GM12878 (cell line): ENCODE measurements at regions not wholly inside any gene's neighbourhood (a gene's known extent, or its start where the extent isn't known, plus 50 kb on each side); places are given as distances from the start of the nearest gene placed in this dataset.

Source experiments
- ATAC-seq: fragments of 200-7000 bp; cut with Tn5 transposase; 3 replicates; pipeline ENCODE4 v1.9.1; 2020; ENCODE audit warnings: mild to moderate bottlenecking, moderate library complexity
- BruUV-seq: library from RNA; stranded (reverse); fragments of 400-500 nt; replicated peaks from 2 replicates; lab custom pipeline; 2021; lab: Mats Ljungman, UMichigan
- CTCF ChIA-PET: fragments of 300-600 bp; sonication (Branson Sonifier 250); formaldehyde crosslinking; extraction: SDS; loops from one replicate; lab custom pipeline; 2021; ENCODE audit warnings: inconsistent platforms; lab: Yijun Ruan, JAX
- POLR2A ChIA-PET: fragments of 350-600 bp; formaldehyde crosslinking; extraction: SDS; loops from one replicate; lab custom pipeline; 2021; ENCODE audit warnings: inconsistent platforms; lab: Charles Lee
- RAD21 ChIA-PET: fragments of 300-600 bp; sonication (Branson Sonifier 250); formaldehyde crosslinking; loops from one replicate; lab custom pipeline; 2023; ENCODE audit warnings: antibody characterized with exemption; ENCODE audit not compliant: unreplicated experiment; lab: Charles Lee
- SMC1A ChIA-PET: fragments of 300-600 bp; sonication (Branson Sonifier 250); formaldehyde crosslinking; loops from one replicate; lab custom pipeline; 2023; ENCODE audit not compliant: unreplicated experiment, uncharacterized antibody; lab: Charles Lee
- DNase-seq: peaks from one replicate; pipeline ENCODE4 v3.0.0-alpha.2; 2011; ENCODE audit warnings: low read depth, low spot score
- FAIRE-seq: peaks from 3 replicates; lab custom pipeline; 2011; peaks lifted over from hg19 to GRCh38; lab: Jason Lieb, UNC
- H2AFZ ChIP-seq: 2 replicates; pipeline ENCODE4 v1.6.0; 2011; ENCODE audit warnings: low read depth, low read length, control low read depth; ENCODE audit not compliant: control insufficient read depth
- H3K27ac ChIP-seq: 2 replicates; pipeline ENCODE4 v1.5.1; 2011; ENCODE audit warnings: control low read depth; ENCODE audit not compliant: control insufficient read depth, insufficient read depth
- H3K27me3 ChIP-seq, 2 experiments: replicated peaks in 1 of 2; 2 replicates each; pipeline versions ENCODE4 v1.6.0 to v1.6.1; 2011; ENCODE audit warnings: low read length in 1 of 2; ENCODE audit not compliant: control insufficient read depth in 2 of 2, insufficient read depth in 2 of 2
- H3K36me3 ChIP-seq, 2 experiments: 2 replicates each; pipeline ENCODE4 v1.5.1; 2011; ENCODE audit warnings: low read length in 1 of 2; ENCODE audit not compliant: control insufficient read depth in 2 of 2, insufficient read depth in 2 of 2
- H3K4me1 ChIP-seq: 2 replicates; pipeline ENCODE4 v1.6.1; 2011; ENCODE audit warnings: mild to moderate bottlenecking, low read length, moderate library complexity, mixed read lengths; ENCODE audit not compliant: control insufficient read depth, insufficient read depth
- H3K4me2 ChIP-seq: 2 replicates; pipeline ENCODE4 v1.6.0; 2011; ENCODE audit warnings: control low read depth; ENCODE audit not compliant: control insufficient read depth, insufficient read depth
- H3K4me3 ChIP-seq: fragments of 200-600 bp; sonication (generic); 2 replicates; pipeline ENCODE4 v1.5.1; 2016
- H3K79me2 ChIP-seq: 2 replicates; pipeline ENCODE4 v1.6.0; 2011; ENCODE audit warnings: low read length; ENCODE audit not compliant: control insufficient read depth, insufficient read depth
- H3K9ac ChIP-seq: 2 replicates; pipeline ENCODE4 v1.8.0; 2011; ENCODE audit warnings: low read length, control low read depth, mixed read lengths; ENCODE audit not compliant: control insufficient read depth, insufficient read depth
- H3K9me3 ChIP-seq: replicated peaks from 3 replicates; pipeline ENCODE4 v1.5.1; 2011; ENCODE audit warnings: mild to moderate bottlenecking, low read length; ENCODE audit not compliant: control insufficient read depth, insufficient read depth
- H4K20me1 ChIP-seq: 2 replicates; pipeline ENCODE4 v1.6.0; 2011; ENCODE audit not compliant: control insufficient read depth, insufficient read depth
- BCL3 ChIP-seq: IDR thresholded peaks from 2 replicates; pipeline ENCODE4 v1.6.1; 2011; ENCODE audit warnings: borderline replicate concordance, low read depth, mild to moderate bottlenecking, moderate library complexity, low read length; ENCODE audit not compliant: insufficient read depth, poor library complexity, severe bottlenecking
- CBX3 ChIP-seq: fragments of 200-600 bp; sonication (generic); IDR thresholded peaks from 2 replicates; pipeline ENCODE4 v1.6.1; 2016; ENCODE audit warnings: low read depth, borderline replicate concordance
- CTCF ChIP-seq, 3 experiments: IDR thresholded peaks in 2 of 3; conservative IDR thresholded peaks in 1 of 3; 2 replicates each; pipeline ENCODE4 v1.5.1; 2011; ENCODE audit warnings: low read depth in 3 of 3, low read length in 3 of 3, mild to moderate bottlenecking in 3 of 3, control low read depth in 2 of 3, moderate library complexity in 2 of 3, inconsistent platforms in 1 of 3, mixed read lengths in 1 of 3; ENCODE audit not compliant: control insufficient read depth in 2 of 3, insufficient read depth in 1 of 3; ENCODE audit errors: extremely low read depth in 1 of 3
- CUX1 ChIP-seq: IDR thresholded peaks from 2 replicates; pipeline ENCODE4 v1.6.1; 2012; ENCODE audit warnings: improper control_type of control experiment, low read depth, low read length; ENCODE audit not compliant: insufficient replicate concordance
- EED ChIP-seq: sonication (generic); IDR thresholded peaks from 2 replicates; pipeline ENCODE4 v1.6.1; 2016; ENCODE audit warnings: antibody characterized with exemption, low read depth
- ESRRA ChIP-seq: IDR thresholded peaks from 2 replicates; pipeline ENCODE4 v1.6.1; 2012; ENCODE audit warnings: mild to moderate bottlenecking, low read length, improper control_type of control experiment
- EZH2 ChIP-seq: IDR thresholded peaks from 2 replicates; pipeline ENCODE4 v1.6.1; 2012; ENCODE audit warnings: low read depth, mild to moderate bottlenecking, control low read depth, inconsistent platforms, low read length, borderline replicate concordance; ENCODE audit not compliant: control insufficient read depth
- IRF5 ChIP-seq: fragments of 450-650 bp; IDR thresholded peaks from 2 replicates; pipeline ENCODE4 v1.6.1; 2017; ENCODE audit warnings: borderline replicate concordance
- MEF2A ChIP-seq: IDR thresholded peaks from 2 replicates; pipeline ENCODE4 v1.6.1; 2011; ENCODE audit warnings: low read depth, mild to moderate bottlenecking, low read length, moderate library complexity; ENCODE audit not compliant: insufficient read depth
- NFIC ChIP-seq: IDR thresholded peaks from 2 replicates; pipeline ENCODE4 v1.6.1; 2012; ENCODE audit warnings: low read depth, mild to moderate bottlenecking, inconsistent platforms, low read length, moderate library complexity
- RAD21 ChIP-seq: IDR thresholded peaks from 2 replicates; pipeline ENCODE4 v1.6.1; 2011; ENCODE audit warnings: mild to moderate bottlenecking, low read depth, low read length, moderate library complexity; ENCODE audit not compliant: insufficient read depth
- SMAD1 ChIP-seq: fragments of 450-650 bp; IDR thresholded peaks from 2 replicates; pipeline ENCODE4 v1.6.1; 2018; ENCODE audit warnings: mild to moderate bottlenecking, low read depth; ENCODE audit not compliant: partially characterized antibody
- SMARCA5 ChIP-seq: fragments of 450-650 bp; IDR thresholded peaks from 2 replicates; pipeline ENCODE4 v1.6.1; 2017; ENCODE audit warnings: mild to moderate bottlenecking
- SRF ChIP-seq, 2 experiments: IDR thresholded peaks; 2 replicates each; pipeline ENCODE4 v1.6.1; 2011; ENCODE audit warnings: low read depth in 2 of 2, low read length in 2 of 2, mild to moderate bottlenecking in 1 of 2, moderate library complexity in 1 of 2
- whole genome bisulfite sequencing: methylation state at CpG from one replicate; pipeline ENCODE4 v1.1.6; 2016; ENCODE audit warnings: low lambda C conversion rate; ENCODE audit not compliant: insufficient replicate concordance, insufficient coverage; ENCODE audit errors: missing lambda C conversion rate; 5-methylcytosine and 5-hydroxymethylcytosine counted together
- in situ Hi-C: fragments of 300-500 bp; cut with MboI; formaldehyde crosslinking; loops from 9 replicates; pipeline ENCODE4 v1.14.3; 2018; ENCODE audit warnings: mixed read lengths
- intact Hi-C: fragments of 100-400 bp; cut with micrococcal nuclease; formaldehyde crosslinking; loops from one replicate; pipeline ENCODE4 v1.14.2; 2022; ENCODE audit not compliant: unreplicated experiment

- no peak overlapping the region for H2AFZ ChIP-seq
- H3K4me1 ChIP-seq, result no peaks in the 10 kb centered on the region
- no peak overlapping the region for H3K27ac ChIP-seq
- H3K27me3 ChIP-seq, result no peaks in the 10 kb centered on the region
- no peak for ATAC-seq
- H4K20me1 ChIP-seq, result no peaks in the 10 kb centered on the region
- H3K36me3 ChIP-seq, result no peaks in the 10 kb centered on the region
- no peak overlapping the region for H3K4me2 ChIP-seq
- SMC1A ChIA-PET, result no interaction called here
- WGBS, result 46% methylated on average over 9 of the region's 9 CpGs
- H3K9me3 ChIP-seq, result no peaks in the 10 kb centered on the region
- no peak for TF ChIP-seq SMAD1
- TF ChIP-seq EED, result no peak
- TF ChIP-seq ESRRA, result no peak
- TF ChIP-seq SMARCA5, result no peak
- TF ChIP-seq MEF2A, result no peak
- no peak for TF ChIP-seq BCL3
- TF ChIP-seq CUX1, result no peak
- no peak for TF ChIP-seq NFIC
- TF ChIP-seq SRF (IDR thresholded peaks at IDR 0.05; ENCODE audit: low read depth in 2 of 2, low read length in 2 of 2), result no peak
- TF ChIP-seq IRF5, result no peak
- TF ChIP-seq RAD21, result no peak
- no peak for TF ChIP-seq CTCF (IDR thresholded peaks at IDR 0.05 in 2 of 3, conservative IDR thresholded peaks at IDR 0.05 in 1 of 3; ENCODE audit: control insufficient read depth in 2 of 3, extremely low read depth in 1 of 3, insufficient read depth in 1 of 3, low read depth in 3 of 3, low read length in 3 of 3)
- TF ChIP-seq EZH2, result no peak
- no peak for TF ChIP-seq CBX3
- TF ChIP-seq, all 136 proteins: peak for 0
- ChIA-PET POLR2A (no interaction called here), RAD21 (no interaction called here), CTCF (no interaction called here)
- Histone ChIP-seq H3K4me3 (no peak overlapping the region), H3K9ac (no peak overlapping the region), H3K79me2 (no peaks in the 10 kb centered on the region)
- DNase-seq (no peak), FAIRE-seq (no peak)
- in situ Hi-C loops (no loop called here), intact Hi-C loops (no loop called here)
- BruUV-seq, result no TSS peak
These were observed 186.2 kb upstream of the VASH1 start for GRCh38 chr14:76575108-76575507.
